H1 (cell line): ENCODE measurements at regions not wholly inside any gene's neighbourhood (a gene's known extent, or its start where the extent isn't known, plus 50 kb on each side); places are given as distances from the start of the nearest gene placed in this dataset.

Source experiments
- ATF2 ChIP-seq: IDR thresholded peaks from 2 replicates; pipeline ENCODE4 v1.6.1; 2012; ENCODE audit warnings: low read length, inconsistent platforms
- CBX8 ChIP-seq: fragments of 300-800, 300-1000 bp; sonication (generic); IDR thresholded peaks from 2 replicates; pipeline ENCODE4 v1.7.1; 2016; ENCODE audit warnings: low read depth, low read length, borderline replicate concordance
- EP300 ChIP-seq, 2 experiments: IDR thresholded peaks; 1 replicate in 1 of 2; 2 replicates in 1 of 2; pipeline ENCODE4 v1.6.1; 2011 to 2012; ENCODE audit warnings: low read depth in 2 of 2, low read length in 2 of 2, mild to moderate bottlenecking in 2 of 2, borderline replicate concordance in 1 of 2, inconsistent platforms in 1 of 2, moderate library complexity in 1 of 2
- EZH2 ChIP-seq: fragments of 200-600 bp; sonication (generic); IDR thresholded peaks from 2 replicates; pipeline ENCODE4 v1.7.1; 2012; ENCODE audit warnings: low read depth, mild to moderate bottlenecking, moderate library complexity, low read length, inconsistent platforms; ENCODE audit not compliant: severe bottlenecking
- HDAC2 ChIP-seq, 2 experiments: fragments of 300-600 bp in 1 of 2; sonication (generic) in 1 of 2; IDR thresholded peaks; 2 replicates each; pipeline ENCODE4 v1.6.1; 2011 to 2012; ENCODE audit warnings: low read depth in 2 of 2, low read length in 2 of 2, mild to moderate bottlenecking in 2 of 2, moderate library complexity in 2 of 2, borderline replicate concordance in 1 of 2, inconsistent platforms in 1 of 2
- POLR2A ChIP-seq, 2 experiments: IDR thresholded peaks; 1 replicate in 1 of 2; 2 replicates in 1 of 2; pipeline ENCODE4 v1.6.1; 2011; ENCODE audit warnings: low read depth in 2 of 2, low read length in 2 of 2, mild to moderate bottlenecking in 2 of 2; ENCODE audit errors: control extremely low read depth in 1 of 2
- POLR2AphosphoS5 ChIP-seq: IDR thresholded peaks from 2 replicates; pipeline ENCODE4 v1.6.1; 2011; ENCODE audit warnings: low read depth, low read length
- RNF2 ChIP-seq: fragments of 200-900, 300-1000 bp; sonication (generic); IDR thresholded peaks from 2 replicates; pipeline ENCODE4 v1.7.1; 2016; ENCODE audit warnings: borderline replicate concordance, low read depth, mild to moderate bottlenecking, antibody characterized with exemption, low read length; ENCODE audit not compliant: poor library complexity, severe bottlenecking; ENCODE audit errors: missing control alignments
- SIX5 ChIP-seq: IDR thresholded peaks from 2 replicates; pipeline ENCODE4 v1.6.1; 2011; ENCODE audit warnings: mild to moderate bottlenecking, low read depth, low read length
- TBP ChIP-seq: IDR thresholded peaks from 2 replicates; pipeline ENCODE4 v1.6.1; 2011; ENCODE audit warnings: low read depth, low read length, improper control_type of control experiment
- YY1 ChIP-seq: IDR thresholded peaks from 2 replicates; pipeline ENCODE4 v1.6.1; 2011; ENCODE audit warnings: low read depth, mild to moderate bottlenecking, low read length
- ZNF274 ChIP-seq: IDR thresholded peaks from 2 replicates; pipeline ENCODE4 v1.7.0; 2012; ENCODE audit warnings: low read length, borderline replicate concordance; ENCODE audit errors: extremely low read depth
- TF ChIP-seq, protein P1 (sequence below), 3 experiments: IDR thresholded peaks; 1 replicate in 2 of 3; 2 replicates in 1 of 3; pipeline versions ENCODE4 v1.5.1 to v1.6.1; 2011; ENCODE audit warnings: low read length in 3 of 3, mild to moderate bottlenecking in 3 of 3, inconsistent platforms in 2 of 3, low read depth in 1 of 3, moderate library complexity in 1 of 3; ENCODE audit not compliant: insufficient read depth in 1 of 3; ENCODE audit errors: control extremely low read depth in 1 of 3

DNA sequence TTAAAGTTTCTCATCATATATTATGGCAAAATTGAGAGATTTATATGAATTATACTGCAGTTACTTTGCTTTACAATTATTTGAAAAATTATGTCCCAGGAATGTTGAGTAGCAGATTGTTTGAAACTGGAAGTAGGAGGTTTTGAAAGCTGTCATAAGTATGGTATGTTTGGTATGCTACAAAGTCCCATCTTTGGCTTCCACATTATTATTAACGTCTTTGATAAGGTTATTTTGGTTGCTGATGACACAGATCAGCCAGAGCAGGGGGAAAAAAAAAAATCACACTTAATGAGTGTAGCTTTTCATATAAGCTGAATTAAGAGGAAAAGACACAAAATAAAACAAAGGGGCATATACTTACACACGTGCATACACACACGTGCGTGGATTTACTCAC is 130.1 kb downstream of the SLITRK1 start:
- TF ChIP-seq, protein P1, sequence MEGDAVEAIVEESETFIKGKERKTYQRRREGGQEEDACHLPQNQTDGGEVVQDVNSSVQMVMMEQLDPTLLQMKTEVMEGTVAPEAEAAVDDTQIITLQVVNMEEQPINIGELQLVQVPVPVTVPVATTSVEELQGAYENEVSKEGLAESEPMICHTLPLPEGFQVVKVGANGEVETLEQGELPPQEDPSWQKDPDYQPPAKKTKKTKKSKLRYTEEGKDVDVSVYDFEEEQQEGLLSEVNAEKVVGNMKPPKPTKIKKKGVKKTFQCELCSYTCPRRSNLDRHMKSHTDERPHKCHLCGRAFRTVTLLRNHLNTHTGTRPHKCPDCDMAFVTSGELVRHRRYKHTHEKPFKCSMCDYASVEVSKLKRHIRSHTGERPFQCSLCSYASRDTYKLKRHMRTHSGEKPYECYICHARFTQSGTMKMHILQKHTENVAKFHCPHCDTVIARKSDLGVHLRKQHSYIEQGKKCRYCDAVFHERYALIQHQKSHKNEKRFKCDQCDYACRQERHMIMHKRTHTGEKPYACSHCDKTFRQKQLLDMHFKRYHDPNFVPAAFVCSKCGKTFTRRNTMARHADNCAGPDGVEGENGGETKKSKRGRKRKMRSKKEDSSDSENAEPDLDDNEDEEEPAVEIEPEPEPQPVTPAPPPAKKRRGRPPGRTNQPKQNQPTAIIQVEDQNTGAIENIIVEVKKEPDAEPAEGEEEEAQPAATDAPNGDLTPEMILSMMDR (IDR thresholded peaks at IDR 0.05; ENCODE audit: control extremely low read depth in 1 of 3, insufficient read depth in 1 of 3, low read depth in 1 of 3, low read length in 3 of 3): no peak
- no peak for TF ChIP-seq POLR2A (IDR thresholded peaks at IDR 0.05; ENCODE audit: control extremely low read depth in 1 of 2, low read depth in 2 of 2, low read length in 2 of 2)
- no peak for TF ChIP-seq EZH2
- no peak for TF ChIP-seq SIX5
- no peak for TF ChIP-seq TBP
- TF ChIP-seq ZNF274: no peak
- TF ChIP-seq HDAC2 (IDR thresholded peaks at IDR 0.05; ENCODE audit: borderline replicate concordance in 1 of 2, low read depth in 2 of 2, low read length in 2 of 2): no peak
- TF ChIP-seq POLR2AphosphoS5: no peak
- TF ChIP-seq EP300 (IDR thresholded peaks at IDR 0.05; ENCODE audit: borderline replicate concordance in 1 of 2, low read depth in 2 of 2, low read length in 2 of 2): no peak
- no peak for TF ChIP-seq YY1
- no peak for TF ChIP-seq CBX8
- TF ChIP-seq RNF2: no peak
- TF ChIP-seq ATF2: no peak
